Body of pancreas (tissue), 4 donors: ENCODE measurements at regions not wholly inside any gene's neighbourhood (a gene's known extent, or its start where the extent isn't known, plus 50 kb on each side); places are given as distances from the start of the nearest gene placed in this dataset.

Experiments used
- ATAC-seq: fragments of 150-250 bp; one replicate; pipeline ENCODE4 v1.9.1; 2016
- DNase-seq, 4 donors: peaks; one replicate each; pipeline ENCODE4 v3.0.0-alpha.2; 2019
- H3K27ac ChIP-seq, 4 donors: fragments of 200-600 bp; sonication (generic); 1 replicate in 3 of 4; 2 replicates in 1 of 4; pipeline versions ENCODE4 v1.5.1 to v1.6.1; 2016 to 2019; ENCODE audit warnings: mild to moderate bottlenecking in 1 of 4, mixed read lengths in 1 of 4, moderate library complexity in 1 of 4
- H3K27me3 ChIP-seq, 2 donors: fragments of 200-600 bp; sonication (generic); one replicate each; pipeline ENCODE4 v1.6.0; 2016; ENCODE audit warnings: mild to moderate bottlenecking in 1 of 2
- H3K36me3 ChIP-seq, 2 donors: fragments of 200-600 bp; sonication (generic); replicated peaks in 1 of 2; 2 replicates each; pipeline ENCODE4 v1.5.1; 2016; ENCODE audit warnings: low read depth in 2 of 2; ENCODE audit not compliant: insufficient read depth in 1 of 2
- H3K4me1 ChIP-seq: fragments of 200-600 bp; sonication (generic); one replicate; pipeline ENCODE4 v1.6.0; 2016
- H3K4me3 ChIP-seq, 2 donors: fragments of 200-600 bp; sonication (generic); 1 replicate in 1 of 2; 2 replicates in 1 of 2; pipeline ENCODE4 v1.5.1; 2016 to 2019
- H3K9me3 ChIP-seq, 3 donors: fragments of 200-600 bp; sonication (generic); 1 replicate in 2 of 3; 2 replicates in 1 of 3; pipeline ENCODE4 v1.5.1; 2016
- CTCF ChIP-seq, 7 experiments: fragments of 450-650 bp in 4 of 7; fragments of 200-600 bp in 3 of 7; sonication (generic) in 3 of 7; IDR thresholded peaks; one replicate each; pipeline ENCODE4 v1.5.1; 2016 to 2019; ENCODE audit warnings: antibody characterized with exemption in 7 of 7
- POLR2A ChIP-seq, 3 donors: fragments of 450-650 bp; IDR thresholded peaks; one replicate each; pipeline ENCODE4 v1.6.1; 2016; ENCODE audit warnings: antibody characterized with exemption in 3 of 3, mild to moderate bottlenecking in 2 of 3
- WGBS, 2 donors: methylation state at CpG; one replicate each; pipeline ENCODE4 v1.1.5; 2017; 5-methylcytosine and 5-hydroxymethylcytosine counted together
- intact Hi-C: fragments of 100-400 bp; cut with DNase I; formaldehyde crosslinking; loops from one replicate; pipeline ENCODE4 v1.15.1; 2023

DNA sequence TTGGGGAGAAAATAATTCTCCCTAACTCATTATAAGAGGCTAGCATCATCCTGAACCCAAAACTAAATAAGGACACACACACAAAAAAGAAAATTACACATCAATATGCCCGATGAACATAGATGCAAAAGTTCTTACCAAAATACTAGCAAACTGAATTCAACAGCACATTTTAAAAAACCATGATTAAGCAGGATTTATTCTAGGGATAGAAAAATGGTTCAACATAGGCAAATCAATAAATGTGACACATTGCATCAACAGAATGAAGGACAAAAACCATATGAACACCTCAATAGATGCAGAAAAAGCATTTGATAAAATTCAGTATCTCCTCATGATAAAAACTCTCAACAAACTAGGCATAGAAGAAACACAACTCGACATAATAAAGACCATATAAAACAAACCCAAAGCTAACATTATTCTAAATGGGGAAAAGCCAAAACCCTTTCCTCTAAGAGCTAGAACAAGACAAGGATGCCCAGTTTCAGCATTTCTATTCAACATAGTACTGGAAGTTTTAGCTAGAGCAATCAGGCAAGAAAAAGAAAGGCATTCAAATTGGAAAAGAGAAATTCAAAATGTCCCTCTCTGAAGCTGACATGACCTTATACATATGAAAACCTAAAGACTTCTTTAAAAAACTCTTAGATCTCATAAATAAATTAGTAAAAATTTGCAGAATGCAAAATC, 200.9 kb downstream of the NKX6-1 start:
- 61 to 76% methylated on average over 2 of the region's 2 CpGs for WGBS, 2 donors
- Histone ChIP-seq H3K9me3 (no peaks in the 10 kb centered on the region), H3K4me1 (no peaks in the 10 kb centered on the region), H3K36me3 (no peaks in the 10 kb centered on the region), H3K27ac (no peak overlapping the region), H3K27me3 (no peaks in the 10 kb centered on the region), H3K4me3 (no peak overlapping the region)
- DNase-seq: no peak
- intact Hi-C loops: no loop called here
- ATAC-seq: no peak
- no peak for TF ChIP-seq CTCF (IDR thresholded peaks at IDR 0.05)
- TF ChIP-seq POLR2A (IDR thresholded peaks at IDR 0.05): no peak

DNA sequence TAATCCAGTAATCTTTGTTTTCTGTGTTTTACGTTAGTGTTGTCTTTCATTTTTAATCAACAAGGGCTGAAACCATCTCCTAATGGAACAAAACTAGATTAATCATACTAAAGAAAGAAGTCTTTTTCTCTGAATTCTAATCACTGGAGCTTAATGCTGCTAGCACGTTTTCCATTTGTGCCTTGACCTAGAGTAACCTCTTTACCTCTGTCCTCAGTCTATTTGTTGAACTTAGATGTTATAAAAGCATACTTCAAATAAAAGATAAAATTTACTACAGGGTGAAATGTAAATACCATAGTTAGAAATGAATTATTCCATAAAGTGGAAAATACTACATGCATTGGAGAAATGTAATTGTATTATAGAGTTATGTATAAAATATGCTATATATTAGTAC, 207.1 kb downstream of the NKX6-1 start:
- no peak for ATAC-seq
- no peaks in the 10 kb centered on the region for H3K4me1 ChIP-seq
- no peak for DNase-seq
- WGBS, 2 donors: 34 to 45% methylated on average over 2 of the region's 2 CpGs
- no peaks in the 10 kb centered on the region for H3K9me3 ChIP-seq
- TF ChIP-seq POLR2A (IDR thresholded peaks at IDR 0.05): no peak
- no peak for TF ChIP-seq CTCF (IDR thresholded peaks at IDR 0.05)
- no peak overlapping the region for H3K4me3 ChIP-seq
- no peaks in the 10 kb centered on the region for H3K36me3 ChIP-seq
- intact Hi-C loops: no loop called here
- H3K27me3 ChIP-seq: no peaks in the 10 kb centered on the region
- no peak overlapping the region for H3K27ac ChIP-seq

DNA sequence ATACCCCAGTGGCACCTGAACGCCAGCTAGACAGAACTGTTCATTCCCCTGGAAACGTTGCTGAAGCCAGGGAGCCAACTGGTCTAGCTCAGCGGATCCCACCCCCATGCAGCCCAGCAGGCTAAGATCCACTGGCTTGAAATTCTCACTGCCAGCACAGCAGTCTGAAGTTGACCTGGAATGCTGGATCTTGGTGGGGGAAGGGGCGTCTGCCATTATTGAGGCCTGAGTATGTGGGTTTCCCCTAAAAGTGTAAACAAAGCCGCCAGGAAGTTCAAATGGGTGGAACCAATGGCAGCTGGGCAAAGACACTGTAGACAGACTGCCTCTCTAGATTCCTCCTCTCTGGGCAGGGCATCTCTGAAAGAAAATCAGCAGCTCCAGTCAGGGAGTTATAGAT, 213.0 kb downstream of the NKX6-1 start:
- no peaks in the 10 kb centered on the region for H3K9me3 ChIP-seq
- no peaks in the 10 kb centered on the region for H3K4me1 ChIP-seq
- H3K27ac ChIP-seq: no peak overlapping the region
- DNase-seq: no peak
- no peak overlapping the region for H3K4me3 ChIP-seq
- TF ChIP-seq CTCF (IDR thresholded peaks at IDR 0.05): no peak
- no peak for TF ChIP-seq POLR2A (IDR thresholded peaks at IDR 0.05)
- no peaks in the 10 kb centered on the region for H3K27me3 ChIP-seq
- H3K36me3 ChIP-seq: no peaks in the 10 kb centered on the region
- ATAC-seq: no peak
- intact Hi-C loops: no loop called here
- WGBS, 2 donors: 46 to 57% methylated on average over 3 to 5 of the region's 5 CpGs

DNA sequence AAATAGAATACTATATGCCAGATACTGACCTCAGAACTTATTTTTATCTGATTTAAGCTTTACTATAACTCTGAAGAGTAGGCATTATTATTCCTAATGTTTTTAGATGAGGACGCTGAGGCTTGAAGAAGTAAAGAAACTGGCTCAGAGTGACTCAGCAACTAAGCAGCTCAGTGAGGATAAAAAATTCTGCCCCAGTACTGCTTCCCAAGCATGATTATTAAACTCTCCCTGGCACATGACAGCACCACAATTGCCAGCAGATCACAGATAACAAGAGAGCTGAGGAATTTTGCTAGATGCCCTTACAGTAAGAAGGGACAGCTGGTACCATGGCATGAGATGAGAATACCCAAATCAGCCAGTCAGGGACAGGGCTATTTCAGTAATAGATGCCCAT, 219.4 kb downstream of the NKX6-1 start:
- no peak for DNase-seq
- intact Hi-C loops: no loop called here
- no peak for ATAC-seq
- Histone ChIP-seq H3K27me3 (no peaks in the 10 kb centered on the region), H3K36me3 (no peaks in the 10 kb centered on the region), H3K27ac (no peak overlapping the region), H3K9me3 (no peaks in the 10 kb centered on the region), H3K4me3 (no peak overlapping the region), H3K4me1 (no peaks in the 10 kb centered on the region)
- TF ChIP-seq CTCF (IDR thresholded peaks at IDR 0.05): no peak
- no peak for TF ChIP-seq POLR2A (IDR thresholded peaks at IDR 0.05)
- 20 to 32% methylated on average over 1 of the region's 1 CpG for WGBS, 2 donors

DNA sequence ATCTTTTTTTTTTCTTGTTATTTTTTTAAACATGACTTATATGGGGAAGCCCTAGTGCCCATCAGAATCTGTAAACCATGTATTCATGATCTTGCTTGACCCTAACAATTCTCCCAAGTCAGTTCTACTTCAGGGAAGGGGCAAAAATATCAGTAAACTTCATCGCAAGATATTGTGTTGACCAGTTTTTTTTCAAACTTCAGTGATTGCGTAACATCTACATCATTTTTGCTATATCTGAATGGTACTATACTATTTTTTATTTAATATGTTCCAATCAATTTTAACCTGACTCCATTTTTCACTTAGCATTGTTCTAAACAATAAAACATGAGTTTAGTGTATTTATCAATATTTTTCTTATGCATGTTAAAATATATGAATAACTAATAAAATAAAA, 221.2 kb downstream of the NKX6-1 start:
- Histone ChIP-seq H3K27ac (no peak overlapping the region), H3K36me3 (no peaks in the 10 kb centered on the region), H3K4me1 (no peaks in the 10 kb centered on the region), H3K9me3 (no peaks in the 10 kb centered on the region), H3K27me3 (no peaks in the 10 kb centered on the region), H3K4me3 (no peak overlapping the region)
- 45 to 87% methylated on average over 2 of the region's 2 CpGs for WGBS, 2 donors
- intact Hi-C loops: no loop called here
- DNase-seq (no peak), ATAC-seq (no peak)
- TF ChIP-seq CTCF (IDR thresholded peaks at IDR 0.05) (no peak), POLR2A (IDR thresholded peaks at IDR 0.05) (no peak)
